ENCODE measurements at regions not wholly inside any gene's neighbourhood (a gene's known extent, or its start where the extent isn't known, plus 50 kb on each side); places are given as distances from the start of the nearest gene placed in this dataset.
A peak's percentile ranks its signal among the peaks of the same experiment; 100 is the strongest.

GRCh38 chr21:27365394-27365793 lies 398.5 kb upstream of the ADAMTS5 start:
- TF ChIP-seq CTCF (IDR thresholded peaks at IDR 0.05; ENCODE audit: low read depth, low read length, missing control alignments): no peak
- no peak overlapping the region for H3K4me3 ChIP-seq (replicated peaks; ENCODE audit: low read depth, low read length)
- no peak for DNase-seq (ENCODE audit: extremely low read depth, low read depth)

GRCh38 chr21:27363719-27364477 lies 397.0 kb upstream of the ADAMTS5 start:
- TF ChIP-seq CTCF (IDR thresholded peaks at IDR 0.05; ENCODE audit: low read depth, low read length, missing control alignments): no peak
- H3K4me3 ChIP-seq (replicated peaks; ENCODE audit: low read depth, low read length): no peak overlapping the region
- no peak for DNase-seq (ENCODE audit: extremely low read depth, low read depth)

- H3K4me3 ChIP-seq (replicated peaks; ENCODE audit: low read depth, low read length): no peak overlapping the region
- peak; percentile 15 for TF ChIP-seq CTCF (IDR thresholded peaks at IDR 0.05; ENCODE audit: low read depth, low read length, missing control alignments)
- DNase-seq (ENCODE audit: extremely low read depth, low read depth): no peak
Observed at GRCh38 chr21:27362249-27362648, 395.4 kb upstream of the ADAMTS5 start.

- H3K4me3 ChIP-seq (replicated peaks; ENCODE audit: low read depth, low read length): no peak overlapping the region
- peak; percentile 24 for DNase-seq (ENCODE audit: extremely low read depth, low read depth)
- no peak for TF ChIP-seq CTCF (IDR thresholded peaks at IDR 0.05; ENCODE audit: low read depth, low read length, missing control alignments)
Observed at GRCh38 chr21:27359141-27359540, 392.3 kb upstream of the ADAMTS5 start.

- no peak overlapping the region for H3K4me3 ChIP-seq (replicated peaks; ENCODE audit: low read depth, low read length)
- no peak for DNase-seq (ENCODE audit: extremely low read depth, low read depth)
- TF ChIP-seq CTCF (IDR thresholded peaks at IDR 0.05; ENCODE audit: low read depth, low read length, missing control alignments): no peak
Observed at GRCh38 chr21:27352885-27353284, 386.0 kb upstream of the ADAMTS5 start.

- no peak overlapping the region for H3K4me3 ChIP-seq (replicated peaks; ENCODE audit: low read depth, low read length)
- DNase-seq (ENCODE audit: extremely low read depth, low read depth): no peak
Observed at GRCh38 chr21:27346041-27346448, 379.2 kb upstream of the ADAMTS5 start.

More at GRCh38 chr21:27346041-27346448, 379.2 kb upstream of the ADAMTS5 start:
- no peak for TF ChIP-seq CTCF (IDR thresholded peaks at IDR 0.05; ENCODE audit: low read depth, low read length, missing control alignments)

All from HFF-Myc (cell line).